ENCODE measurements at regions not wholly inside any gene's neighbourhood (a gene's known extent, or its start where the extent isn't known, plus 50 kb on each side); places are given as distances from the start of the nearest gene placed in this dataset.

GRCh38 chrX:113297437-113297836 is 456.8 kb upstream of the AMOT start:
- Mint-ChIP-seq H3K9me3 (ENCODE audit: low read depth, unreplicated experiment) (peaks cover 5% of the 10 kb centered on the region), H3K4me3 (ENCODE audit: low read depth, unreplicated experiment) (no peak overlapping the region), H3K4me1 (ENCODE audit: low read depth, unreplicated experiment) (peaks cover 9% of the 10 kb centered on the region), H3K27me3 (ENCODE audit: unreplicated experiment) (no peaks in the 10 kb centered on the region), H3K36me3 (ENCODE audit: insufficient read depth, unreplicated experiment) (peaks cover 5% of the 10 kb centered on the region), H3K27ac (ENCODE audit: unreplicated experiment) (no peak overlapping the region)
- intact Hi-C loops (cut with micrococcal nuclease; ENCODE audit: unreplicated experiment): no loop called here
- CTCF ChIA-PET: interaction anchor here (0.9 kb wide), 1 partner anchor 10 kb away, joined by 3 read pairs; no protein-coding TSS in a partner anchor
- BruUV-seq (replicated peaks): no TSS peak
- no peak for TF ChIP-seq CTCF (IDR thresholded peaks at IDR 0.05; ENCODE audit: unreplicated experiment)
- no peak for DNase-seq

DNA sequence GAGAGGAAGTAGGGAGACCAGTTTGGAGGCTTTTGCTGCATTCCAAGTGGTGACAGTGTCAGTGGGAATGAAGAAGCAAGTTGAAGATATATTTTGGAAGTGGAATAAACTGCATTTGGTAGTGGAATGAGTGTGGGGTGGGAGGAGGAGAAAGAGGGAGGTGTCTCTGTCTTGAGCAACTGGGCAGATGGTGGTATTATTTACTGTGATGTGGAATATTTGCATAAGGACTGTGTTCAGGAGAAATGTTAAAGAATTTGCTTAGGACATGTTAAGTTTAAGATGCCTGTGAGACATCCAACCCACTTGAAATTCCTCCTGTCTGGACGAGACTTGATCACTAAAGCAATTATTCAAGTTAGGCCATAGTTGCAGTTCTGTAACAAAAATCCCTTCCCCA is 448.9 kb upstream of the AMOT start:
- Mint-ChIP-seq H3K27me3 (ENCODE audit: unreplicated experiment) (no peaks in the 10 kb centered on the region), H3K9me3 (ENCODE audit: low read depth, unreplicated experiment) (no peaks in the 10 kb centered on the region), H3K36me3 (ENCODE audit: insufficient read depth, unreplicated experiment) (no peaks in the 10 kb centered on the region), H3K27ac (ENCODE audit: unreplicated experiment) (no peak overlapping the region), H3K4me3 (ENCODE audit: low read depth, unreplicated experiment) (no peak overlapping the region), H3K4me1 (ENCODE audit: low read depth, unreplicated experiment) (no peaks in the 10 kb centered on the region)
- no TSS peak for BruUV-seq (replicated peaks)
- no peak for DNase-seq
- intact Hi-C loops (cut with micrococcal nuclease; ENCODE audit: unreplicated experiment): no loop called here
- no peak for TF ChIP-seq CTCF (IDR thresholded peaks at IDR 0.05; ENCODE audit: unreplicated experiment)
- CTCF ChIA-PET: no interaction called here

- CTCF ChIA-PET: interaction anchor here (0.8 kb wide), 1 partner anchor 9 kb away, joined by 3 read pairs; no protein-coding TSS in a partner anchor
- H3K9me3 Mint-ChIP-seq (ENCODE audit: low read depth, unreplicated experiment): no peaks in the 10 kb centered on the region
- no TSS peak for BruUV-seq (replicated peaks)
- no peaks in the 10 kb centered on the region for H3K27me3 Mint-ChIP-seq (ENCODE audit: unreplicated experiment)
- no peak overlapping the region for H3K4me3 Mint-ChIP-seq (ENCODE audit: low read depth, unreplicated experiment)
- no peaks in the 10 kb centered on the region for H3K36me3 Mint-ChIP-seq (ENCODE audit: insufficient read depth, unreplicated experiment)
- no peaks in the 10 kb centered on the region for H3K4me1 Mint-ChIP-seq (ENCODE audit: low read depth, unreplicated experiment)
- no peak for DNase-seq
- no peak for TF ChIP-seq CTCF (IDR thresholded peaks at IDR 0.05; ENCODE audit: unreplicated experiment)
- H3K27ac Mint-ChIP-seq (ENCODE audit: unreplicated experiment): no peak overlapping the region
- intact Hi-C loops (cut with micrococcal nuclease; ENCODE audit: unreplicated experiment): no loop called here
Measured at GRCh38 chrX:113287761-113288160, 447.1 kb upstream of the AMOT start.

- TF ChIP-seq CTCF (IDR thresholded peaks at IDR 0.05; ENCODE audit: unreplicated experiment): no peak
- no peaks in the 10 kb centered on the region for H3K36me3 Mint-ChIP-seq (ENCODE audit: insufficient read depth, unreplicated experiment)
- no peaks in the 10 kb centered on the region for H3K4me1 Mint-ChIP-seq (ENCODE audit: low read depth, unreplicated experiment)
- no peaks in the 10 kb centered on the region for H3K27me3 Mint-ChIP-seq (ENCODE audit: unreplicated experiment)
- no peak for DNase-seq
- intact Hi-C loops (cut with micrococcal nuclease; ENCODE audit: unreplicated experiment): no loop called here
- no TSS peak for BruUV-seq (replicated peaks)
- CTCF ChIA-PET: no interaction called here
- peaks cover 4% of the 10 kb centered on the region for H3K9me3 Mint-ChIP-seq (ENCODE audit: low read depth, unreplicated experiment)
- H3K27ac Mint-ChIP-seq (ENCODE audit: unreplicated experiment): no peak overlapping the region
- no peak overlapping the region for H3K4me3 Mint-ChIP-seq (ENCODE audit: low read depth, unreplicated experiment)
Measured at GRCh38 chrX:113275804-113276203, 435.2 kb upstream of the AMOT start.

Data from Calu3 (cell line).